HFFc6 (cell line): ENCODE measurements at regions not wholly inside any gene's neighbourhood (a gene's known extent, or its start where the extent isn't known, plus 50 kb on each side); places are given as distances from the start of the nearest gene placed in this dataset.

Experiments
- DNase-seq: peaks from one replicate; pipeline ENCODE4 v3.0.0-alpha.2; 2018
- H3K27ac Mint-ChIP-seq: 2 replicates; pipeline ENCODE4 v1.8.0; 2020; ENCODE audit warnings: mild to moderate bottlenecking, mixed read lengths
- H3K27me3 Mint-ChIP-seq: 2 replicates; pipeline ENCODE4 v1.8.0; 2021; ENCODE audit warnings: mild to moderate bottlenecking, moderate library complexity, mixed read lengths; ENCODE audit not compliant: insufficient read depth
- H3K36me3 Mint-ChIP-seq: 2 replicates; pipeline ENCODE4 v1.8.0; 2021; ENCODE audit warnings: low read depth, mixed read lengths
- H3K4me1 Mint-ChIP-seq: 2 replicates; pipeline ENCODE4 v1.8.0; 2020; ENCODE audit warnings: low read depth, mixed read lengths
- H3K4me3 Mint-ChIP-seq: 2 replicates; pipeline ENCODE4 v1.8.0; 2020; ENCODE audit warnings: mild to moderate bottlenecking, moderate library complexity, mixed read lengths
- H3K9me3 Mint-ChIP-seq: 2 replicates; pipeline ENCODE4 v1.8.0; 2020; ENCODE audit warnings: mild to moderate bottlenecking, mixed read lengths
- TF ChIP-seq, protein P1 (sequence below): fragments of 200-600 bp; sonication (generic); IDR thresholded peaks from 2 replicates; pipeline ENCODE4 v1.5.0; 2021; ENCODE audit warnings: antibody characterized with exemption, mild to moderate bottlenecking

DNA sequence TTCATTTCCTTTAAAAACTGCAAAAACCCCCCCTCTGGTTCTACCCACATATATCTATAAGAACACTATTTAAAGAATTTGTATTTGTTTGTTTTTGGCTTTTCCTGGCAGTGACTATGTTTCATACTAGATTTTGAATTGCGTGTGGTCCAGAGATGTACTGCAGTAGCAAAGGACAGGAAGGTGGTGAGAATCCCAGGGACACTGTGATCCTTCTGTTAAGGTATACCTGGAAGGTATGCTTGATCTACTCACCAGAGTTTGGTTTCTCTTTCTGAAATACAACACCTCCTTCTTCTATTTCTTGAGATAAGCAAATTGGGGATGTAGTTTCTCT lies 129.6 kb upstream of the RASGEF1B start:
- Mint-ChIP-seq H3K9me3 (peaks cover 31% of the 10 kb centered on the region), H3K4me3 (no peak overlapping the region)

DNA sequence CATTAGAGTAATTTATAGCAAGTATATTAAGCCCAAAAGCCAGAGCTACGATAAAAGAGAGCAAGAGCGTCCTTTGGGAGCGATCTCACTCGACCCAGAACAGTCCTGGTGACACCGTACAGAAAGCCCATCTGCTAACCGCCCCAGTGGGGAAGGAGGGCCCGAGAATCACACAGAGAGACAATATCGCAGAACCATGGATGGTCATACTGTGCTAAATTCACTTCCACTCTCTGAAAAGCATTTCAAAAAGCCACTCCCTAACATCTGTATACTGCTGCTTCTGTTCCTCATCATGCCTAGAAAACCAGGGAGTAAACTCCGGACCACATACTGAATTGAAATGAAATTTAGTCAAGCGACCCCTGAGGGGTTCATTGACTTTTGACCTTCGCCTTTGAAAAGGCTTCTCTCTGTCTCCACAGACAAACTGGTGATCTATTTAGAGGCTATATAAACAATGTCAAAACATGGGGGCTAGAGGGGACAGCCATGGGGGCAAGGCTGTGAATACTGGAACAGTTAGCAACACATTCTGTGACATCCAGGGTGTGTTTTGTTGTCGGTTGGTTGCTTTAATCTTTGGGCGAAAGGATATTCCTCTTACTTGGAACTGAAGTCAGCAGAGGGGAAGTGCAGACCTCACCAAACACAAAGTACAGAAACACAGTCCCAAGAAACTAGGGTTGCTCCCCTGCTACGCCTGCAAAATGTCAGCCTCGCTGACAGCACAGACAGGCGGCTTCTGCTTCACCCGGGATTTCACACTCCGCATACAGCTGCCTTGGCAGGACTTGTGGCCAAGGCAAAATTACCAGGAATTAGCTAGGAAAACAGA lies 129.0 kb upstream of the RASGEF1B start:
- no peak for DNase-seq
- H3K27ac Mint-ChIP-seq = no peak overlapping the region
- TF ChIP-seq, protein P1, sequence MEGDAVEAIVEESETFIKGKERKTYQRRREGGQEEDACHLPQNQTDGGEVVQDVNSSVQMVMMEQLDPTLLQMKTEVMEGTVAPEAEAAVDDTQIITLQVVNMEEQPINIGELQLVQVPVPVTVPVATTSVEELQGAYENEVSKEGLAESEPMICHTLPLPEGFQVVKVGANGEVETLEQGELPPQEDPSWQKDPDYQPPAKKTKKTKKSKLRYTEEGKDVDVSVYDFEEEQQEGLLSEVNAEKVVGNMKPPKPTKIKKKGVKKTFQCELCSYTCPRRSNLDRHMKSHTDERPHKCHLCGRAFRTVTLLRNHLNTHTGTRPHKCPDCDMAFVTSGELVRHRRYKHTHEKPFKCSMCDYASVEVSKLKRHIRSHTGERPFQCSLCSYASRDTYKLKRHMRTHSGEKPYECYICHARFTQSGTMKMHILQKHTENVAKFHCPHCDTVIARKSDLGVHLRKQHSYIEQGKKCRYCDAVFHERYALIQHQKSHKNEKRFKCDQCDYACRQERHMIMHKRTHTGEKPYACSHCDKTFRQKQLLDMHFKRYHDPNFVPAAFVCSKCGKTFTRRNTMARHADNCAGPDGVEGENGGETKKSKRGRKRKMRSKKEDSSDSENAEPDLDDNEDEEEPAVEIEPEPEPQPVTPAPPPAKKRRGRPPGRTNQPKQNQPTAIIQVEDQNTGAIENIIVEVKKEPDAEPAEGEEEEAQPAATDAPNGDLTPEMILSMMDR = no peak
- H3K4me3 Mint-ChIP-seq = no peak overlapping the region
- no peaks in the 10 kb centered on the region for H3K27me3 Mint-ChIP-seq
- H3K9me3 Mint-ChIP-seq = peaks cover 31% of the 10 kb centered on the region
- no peaks in the 10 kb centered on the region; the same call in 1 of the 2 replicates for H3K36me3 Mint-ChIP-seq
- no peaks in the 10 kb centered on the region for H3K4me1 Mint-ChIP-seq

More for the DNA sequence above, 129.6 kb upstream of the RASGEF1B start:
- Mint-ChIP-seq H3K27me3 (no peaks in the 10 kb centered on the region), H3K27ac (no peak overlapping the region), H3K4me1 (no peaks in the 10 kb centered on the region), H3K36me3 (no peaks in the 10 kb centered on the region; the same call in 1 of the 2 replicates)
- TF ChIP-seq, protein P1 = no peak
- DNase-seq = no peak

DNA sequence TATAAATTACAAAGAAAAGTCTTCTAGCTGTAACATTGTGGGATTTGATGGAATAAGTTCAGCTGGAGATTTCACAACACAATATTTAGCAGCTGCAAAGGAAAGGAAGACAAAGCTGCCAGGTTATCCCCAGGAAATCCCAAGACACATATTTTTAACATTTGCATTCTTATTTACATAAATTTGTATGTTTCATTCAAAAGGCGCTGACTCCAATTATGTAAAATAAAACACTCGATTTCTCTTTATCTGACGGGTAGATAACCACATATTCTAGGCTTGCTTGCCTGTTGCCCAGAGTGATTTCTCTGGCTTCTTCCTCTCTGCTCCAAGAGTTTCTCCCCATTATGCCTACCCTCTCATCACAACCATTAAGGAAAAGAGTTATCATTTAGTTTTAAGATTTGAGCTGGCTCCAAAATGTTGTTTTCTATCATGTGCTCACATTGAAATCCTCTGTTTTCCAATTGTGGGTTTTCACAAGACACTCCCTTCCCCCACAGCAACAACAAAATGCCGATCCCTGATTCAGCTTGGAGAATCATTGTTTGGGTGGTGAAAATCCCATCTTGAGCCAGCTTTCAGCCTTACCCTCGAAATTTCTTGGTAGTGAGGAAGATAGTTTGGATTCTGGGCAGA lies 128.2 kb upstream of the RASGEF1B start:
- TF ChIP-seq, protein P1 = no peak
- Mint-ChIP-seq H3K36me3 (no peaks in the 10 kb centered on the region; the same call in 1 of the 2 replicates), H3K27me3 (no peaks in the 10 kb centered on the region), H3K9me3 (peaks cover 31% of the 10 kb centered on the region), H3K4me1 (no peaks in the 10 kb centered on the region), H3K4me3 (no peak overlapping the region), H3K27ac (no peak overlapping the region)
- DNase-seq = no peak

DNA sequence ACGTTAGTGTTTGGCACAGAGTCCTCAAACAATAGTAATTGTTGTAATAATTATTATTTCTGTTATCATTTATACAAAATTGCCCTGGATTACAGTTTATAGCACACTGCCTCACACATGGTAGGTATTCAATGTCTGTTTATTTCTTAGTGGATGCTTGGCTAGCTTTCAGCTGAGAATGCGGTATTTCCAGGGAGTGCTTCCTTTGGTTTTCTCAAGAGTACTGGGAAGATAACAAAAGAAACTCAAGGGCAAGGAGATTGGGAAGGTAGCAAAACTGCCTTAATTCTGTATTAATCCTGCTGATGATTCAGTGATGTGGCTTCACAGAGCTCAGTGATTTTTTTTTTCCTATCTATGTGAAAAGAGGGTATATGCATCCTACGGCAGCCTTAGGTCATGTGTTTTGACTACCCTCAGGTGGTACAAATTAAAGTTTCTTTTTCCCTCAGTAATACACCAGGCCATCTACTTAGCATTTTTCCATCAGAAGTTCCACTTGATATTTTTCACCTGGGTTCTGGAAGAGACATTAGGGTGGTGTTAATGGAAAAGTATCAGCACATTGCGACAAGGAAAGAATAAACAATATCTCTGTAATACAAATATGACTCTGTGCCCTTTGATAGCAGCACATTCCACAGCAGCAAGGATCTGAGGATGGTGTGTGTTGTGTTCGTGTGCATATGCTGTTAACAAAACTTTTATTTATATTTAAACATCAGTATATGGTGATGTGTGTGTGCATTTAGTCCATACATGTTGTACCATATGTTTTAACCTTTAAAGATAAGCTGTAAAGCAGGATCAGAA lies 124.3 kb upstream of the RASGEF1B start:
- TF ChIP-seq, protein P1 = no peak
- H3K4me3 Mint-ChIP-seq = no peak overlapping the region
- no peak overlapping the region for H3K27ac Mint-ChIP-seq
- no peak for DNase-seq
- H3K4me1 Mint-ChIP-seq = no peaks in the 10 kb centered on the region
- no peaks in the 10 kb centered on the region; the same call in 1 of the 2 replicates for H3K36me3 Mint-ChIP-seq
- peaks cover 27% of the 10 kb centered on the region for H3K9me3 Mint-ChIP-seq
- H3K27me3 Mint-ChIP-seq = no peaks in the 10 kb centered on the region

DNA sequence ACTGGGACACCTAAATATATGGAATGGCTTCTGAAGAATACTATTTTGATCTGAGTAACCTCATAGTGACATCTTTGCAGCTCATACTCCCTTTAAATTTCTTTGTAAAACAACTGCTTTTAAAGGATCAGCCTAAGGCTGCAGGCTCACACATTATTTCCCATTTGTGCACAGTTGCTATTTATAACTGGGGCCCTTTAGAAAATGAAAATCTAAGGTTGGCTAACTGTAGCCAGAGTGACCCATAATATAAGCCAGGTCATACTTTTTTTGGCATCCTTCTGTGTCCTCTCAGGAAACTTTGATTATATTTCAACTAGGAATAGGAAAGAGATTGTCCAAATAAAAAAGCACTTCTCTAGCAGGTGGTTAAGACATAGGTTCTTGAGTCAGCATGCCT lies 123.6 kb upstream of the RASGEF1B start:
- Mint-ChIP-seq H3K9me3 (peaks cover 26% of the 10 kb centered on the region), H3K27ac (no peak overlapping the region), H3K36me3 (no peaks in the 10 kb centered on the region; the same call in 1 of the 2 replicates), H3K27me3 (no peaks in the 10 kb centered on the region), H3K4me3 (no peak overlapping the region), H3K4me1 (no peaks in the 10 kb centered on the region)
- no peak for DNase-seq
- TF ChIP-seq, protein P1 = no peak
